Stimulated activated CD4-positive, alpha-beta T cell treated with anti-CD3 and anti-CD28 coated beads, TNF-alpha, amount 100 ng/mL, for 48 hours (primary cell): ENCODE measurements at regions not wholly inside any gene's neighbourhood (a gene's known extent, or its start where the extent isn't known, plus 50 kb on each side); places are given as distances from the start of the nearest gene placed in this dataset.

Experiments
- DNase-seq, 3 donors: peaks; one replicate each; pipeline ENCODE4 v3.0.0-alpha.2; 2020; ENCODE audit warnings: low read depth in 3 of 3

DNA sequence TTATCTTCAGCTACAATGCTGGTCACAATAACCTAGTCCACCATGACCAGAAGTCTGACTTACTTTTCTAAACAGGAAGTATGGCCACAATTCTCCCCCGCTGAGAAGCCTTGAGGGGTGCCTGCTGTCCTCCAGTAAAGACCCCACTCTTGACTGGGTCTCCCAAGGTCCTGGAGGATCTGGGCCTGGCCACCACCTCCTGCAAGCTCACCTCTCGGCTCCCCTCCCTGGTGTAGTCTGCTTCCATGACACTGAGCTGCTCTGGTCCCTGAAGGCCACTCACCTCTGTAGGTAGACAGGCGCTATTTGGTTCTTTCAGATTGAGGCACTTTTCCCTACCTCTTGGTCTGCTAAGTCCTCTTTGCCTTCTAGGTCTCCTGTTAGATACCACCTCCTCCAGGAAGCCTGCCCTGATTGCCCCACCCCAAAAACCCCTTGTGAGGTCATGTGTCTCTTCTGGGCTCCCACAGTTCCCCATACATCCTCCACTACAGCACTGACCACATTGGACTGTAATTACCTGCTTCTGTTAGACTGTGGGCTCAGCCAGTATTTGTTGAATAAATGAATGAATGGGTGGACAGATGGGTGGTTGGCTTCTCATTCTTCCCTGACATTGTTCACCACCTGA lies 62.6 kb upstream of the IER5L start:
- no peak for DNase-seq

DNA sequence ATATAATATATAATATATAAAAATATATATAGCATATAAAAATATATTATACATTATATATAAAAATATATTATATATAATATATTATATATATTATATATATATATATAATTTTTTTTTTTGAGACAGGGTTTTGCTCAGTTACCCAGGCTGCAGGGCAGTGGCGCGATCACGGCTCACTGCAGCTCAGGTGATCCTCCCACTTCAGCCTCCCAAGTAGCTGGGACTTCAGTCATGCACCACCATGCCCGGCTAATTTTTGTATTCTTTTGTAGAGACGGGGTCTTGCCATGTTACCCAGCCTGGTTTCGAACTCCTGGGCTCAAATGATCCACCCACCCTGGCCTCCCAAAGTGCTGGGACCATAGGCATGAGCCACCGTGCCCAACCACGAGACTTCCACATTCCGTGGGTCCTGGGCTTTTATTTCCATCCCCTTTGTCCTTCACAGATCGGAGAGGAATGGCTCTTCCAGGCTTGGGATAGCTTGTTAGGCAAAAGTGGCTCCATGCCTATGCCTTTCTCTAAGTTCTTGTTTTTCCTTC lies 62.0 kb upstream of the IER5L start:
- no peak for DNase-seq

DNA sequence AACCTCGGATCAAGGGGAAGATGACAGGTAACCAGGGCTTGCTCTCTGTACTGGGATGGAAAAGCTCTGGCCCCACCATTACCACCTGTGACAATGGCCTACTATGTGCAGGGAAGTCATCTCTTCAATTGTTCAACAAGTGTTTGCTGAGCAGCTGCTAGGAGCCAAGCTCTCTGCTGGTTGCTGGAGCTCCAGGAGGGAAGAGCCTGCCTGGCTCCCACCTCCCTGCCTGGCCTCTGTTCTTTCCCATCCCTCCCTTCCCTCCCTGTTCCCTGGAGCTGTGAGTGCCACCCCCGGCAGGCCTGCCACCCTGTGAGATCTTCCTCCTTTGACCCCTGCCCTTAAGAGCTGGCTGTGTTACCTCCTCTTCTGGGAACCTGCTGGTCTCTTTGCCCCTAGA lies 59.7 kb upstream of the IER5L start:
- DNase-seq, result no peak

DNA sequence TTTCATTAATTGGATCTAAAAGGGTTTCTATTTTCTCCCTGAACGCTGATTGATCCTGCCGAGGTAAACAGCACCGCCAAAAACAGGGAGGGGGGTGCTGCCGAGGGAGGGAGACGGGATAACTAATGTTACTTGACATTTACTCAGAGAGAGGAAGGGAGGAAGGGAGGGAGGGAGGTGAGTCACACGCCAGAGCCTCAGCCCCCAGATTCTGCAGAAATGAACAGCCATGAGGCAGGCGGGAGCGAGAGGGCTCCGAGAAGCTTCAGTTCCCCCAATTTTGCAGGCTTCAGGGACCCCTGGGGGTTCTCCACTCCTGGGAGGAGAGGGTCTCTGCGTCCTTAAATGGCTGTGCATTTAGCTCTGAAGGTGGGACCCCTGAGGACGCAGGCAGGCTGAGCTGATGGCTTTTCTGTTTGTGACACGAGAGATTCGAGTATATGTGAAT lies 59.1 kb upstream of the IER5L start:
- DNase-seq, result peak; percentile 39 to 71 (median 59)

DNA sequence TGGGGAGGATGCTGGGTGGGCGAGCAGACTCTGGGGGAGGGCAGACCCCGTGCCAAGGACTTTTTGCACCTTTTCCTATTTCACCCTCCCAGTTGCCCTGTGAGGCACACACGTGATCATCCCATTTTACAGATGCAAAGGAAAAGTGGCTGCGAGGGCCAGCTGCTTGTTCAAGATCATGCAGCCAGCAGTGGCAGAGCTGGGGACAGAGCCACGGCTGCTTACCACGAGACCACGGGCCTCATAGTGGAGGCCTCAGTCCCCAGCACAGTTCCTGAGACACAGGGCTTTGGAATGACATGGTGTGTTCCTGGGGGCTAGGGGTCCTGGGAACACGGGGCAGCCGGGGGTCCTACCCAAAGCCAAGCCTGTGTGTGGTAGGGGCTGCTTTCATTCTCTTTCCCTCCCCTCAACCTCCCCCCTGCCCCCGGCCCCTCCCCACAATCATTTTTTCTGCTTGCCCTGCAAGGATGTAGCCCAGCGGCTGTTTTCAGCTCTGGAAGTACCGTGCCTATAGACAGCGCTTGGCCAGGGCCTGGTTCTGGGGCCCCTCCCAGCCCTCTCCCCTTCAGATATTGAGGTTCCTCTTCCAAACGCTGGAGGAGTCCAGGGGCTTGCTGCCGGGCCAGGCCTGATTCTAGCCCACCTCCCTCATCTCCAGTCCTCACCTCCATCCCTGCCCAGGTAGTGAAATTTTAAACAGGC lies 58.5 kb upstream of the IER5L start:
- no peak for DNase-seq

DNA sequence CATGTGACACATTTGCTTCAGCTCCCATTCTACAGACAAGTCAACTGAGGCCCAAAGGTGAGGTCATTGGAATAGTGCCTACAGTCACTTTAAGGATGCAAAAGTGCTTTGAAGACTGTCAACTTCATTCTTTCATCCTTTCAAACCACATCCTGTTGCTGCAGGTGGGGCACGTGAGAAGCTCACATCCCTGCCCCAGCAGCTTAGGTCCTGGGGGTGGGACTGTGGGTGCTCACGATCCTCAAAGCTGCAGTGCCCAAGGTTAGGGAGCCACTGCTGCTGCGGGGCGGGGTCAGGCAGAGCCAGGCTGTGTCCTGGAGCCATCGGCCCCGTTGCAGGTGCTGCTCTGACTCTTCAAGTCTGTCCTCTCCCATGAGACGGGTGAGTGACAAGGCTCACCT lies 57.9 kb upstream of the IER5L start:
- peak in 1 of 3 donors; percentile 52 for DNase-seq

DNA sequence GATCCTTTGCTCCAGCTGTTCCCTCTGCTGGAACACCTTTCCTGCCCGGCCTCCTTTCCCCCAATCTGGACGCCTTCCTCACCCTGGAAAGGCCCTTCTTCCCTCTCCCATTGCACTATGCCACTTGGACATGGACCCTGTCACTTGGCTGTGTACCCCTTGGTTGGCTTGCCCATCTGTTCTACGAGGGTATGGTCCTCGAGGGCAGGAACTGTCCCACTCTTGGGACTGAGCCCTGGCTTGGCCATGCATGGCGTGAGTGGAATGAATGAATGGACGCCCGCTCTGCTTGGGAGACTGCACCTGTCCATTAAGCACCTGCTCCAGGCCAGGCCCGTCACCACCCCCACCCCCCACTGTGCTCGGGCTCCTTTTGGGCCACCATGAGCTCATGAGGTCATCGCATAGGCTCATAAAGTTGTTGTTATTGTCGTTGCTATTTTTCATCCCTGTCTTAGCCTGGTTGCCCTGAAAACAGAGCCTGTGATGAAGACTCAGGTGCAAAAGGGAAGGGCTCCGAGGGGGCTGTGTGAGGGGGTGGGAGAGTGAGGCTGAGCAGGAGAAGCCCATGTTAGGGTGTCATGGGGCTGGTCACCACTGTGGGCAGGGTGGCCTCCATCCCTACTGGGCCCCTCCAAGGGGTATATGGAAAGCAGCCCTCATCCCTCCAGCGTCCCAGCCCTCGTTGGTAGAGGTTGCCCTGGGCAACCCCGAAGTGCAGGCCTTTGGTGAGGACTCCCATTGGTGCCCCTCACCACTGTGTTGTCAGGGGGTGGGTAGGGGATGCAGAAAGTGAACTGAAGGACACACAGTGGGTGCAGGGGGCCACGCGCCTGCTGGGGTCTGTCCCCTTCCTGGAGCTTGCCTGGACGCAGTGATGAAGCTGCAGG lies 57.2 kb upstream of the IER5L start:
- DNase-seq, result no peak

DNA sequence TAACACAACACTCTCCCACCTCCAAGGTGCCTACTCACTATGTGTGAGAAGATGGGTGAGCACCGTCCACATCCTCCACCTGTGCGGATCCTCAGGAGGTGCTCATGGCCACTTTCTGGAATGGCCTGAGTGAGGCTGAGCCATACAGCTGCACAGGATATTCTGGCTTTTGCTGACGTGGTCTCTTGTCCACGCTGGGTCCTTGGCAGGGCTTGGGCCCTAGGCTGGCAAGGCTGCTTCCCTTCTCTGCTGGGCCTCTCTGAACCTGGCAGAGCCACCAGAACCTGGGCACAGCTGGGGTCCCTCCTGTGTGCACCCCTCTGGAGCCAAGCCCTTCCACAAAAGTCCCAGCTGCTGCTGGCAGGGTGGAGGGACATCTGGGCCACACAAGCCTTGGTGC lies 56.4 kb upstream of the IER5L start:
- DNase-seq, result no peak

DNA sequence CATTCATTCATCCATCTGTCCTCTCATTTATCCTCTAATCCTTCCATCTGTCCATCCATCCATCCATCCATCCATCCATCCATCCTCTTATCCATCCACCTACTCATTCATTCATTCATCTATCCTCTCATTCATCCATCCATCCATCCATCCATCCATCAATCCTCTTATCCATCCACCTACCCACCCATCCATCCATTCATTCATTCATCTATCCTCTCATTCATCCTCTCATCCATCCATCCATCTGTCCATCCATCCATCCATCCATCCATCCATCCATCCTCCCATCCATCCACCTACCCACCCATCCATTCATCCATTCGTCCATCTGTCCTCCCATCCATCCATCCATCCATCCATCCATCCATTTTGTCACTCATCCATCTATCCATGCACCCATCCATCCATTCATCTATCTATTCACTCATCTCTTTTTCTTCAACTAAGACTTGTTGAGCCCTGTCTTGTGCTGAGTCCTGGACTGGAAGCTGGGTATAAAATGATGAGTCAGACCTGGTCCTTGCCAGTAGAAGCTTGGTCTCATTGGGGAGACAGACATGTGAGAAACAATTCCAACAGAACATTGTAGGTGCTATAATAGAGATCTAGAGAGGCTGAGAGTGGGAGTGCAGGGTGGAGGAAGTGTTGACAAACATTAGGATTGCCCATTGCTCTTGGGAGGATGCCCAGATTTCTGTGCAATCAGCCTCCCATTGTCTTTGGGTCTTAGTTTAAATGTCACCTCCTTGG lies 55.0 kb upstream of the IER5L start:
- DNase-seq, result no peak

DNA sequence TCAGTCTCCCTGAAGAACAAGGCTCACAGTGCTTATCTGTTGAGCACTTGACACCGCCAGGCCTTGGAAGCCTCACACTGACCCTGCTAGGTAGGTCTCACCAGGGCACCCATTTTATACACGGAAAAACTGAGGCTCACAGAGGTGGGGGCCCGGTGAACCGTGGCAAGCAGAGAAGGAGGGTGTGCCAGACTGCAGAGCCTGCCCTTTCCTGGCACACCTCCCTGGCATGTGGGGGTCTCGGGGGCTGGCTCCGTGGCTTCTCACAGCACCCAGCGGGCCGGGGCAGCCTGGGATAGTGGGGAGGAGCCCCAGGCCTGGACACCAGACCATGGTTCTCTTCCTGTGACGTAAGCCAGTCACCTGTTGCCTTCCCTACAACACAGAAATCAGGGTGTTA lies 53.7 kb upstream of the IER5L start:
- DNase-seq, result no peak

DNA sequence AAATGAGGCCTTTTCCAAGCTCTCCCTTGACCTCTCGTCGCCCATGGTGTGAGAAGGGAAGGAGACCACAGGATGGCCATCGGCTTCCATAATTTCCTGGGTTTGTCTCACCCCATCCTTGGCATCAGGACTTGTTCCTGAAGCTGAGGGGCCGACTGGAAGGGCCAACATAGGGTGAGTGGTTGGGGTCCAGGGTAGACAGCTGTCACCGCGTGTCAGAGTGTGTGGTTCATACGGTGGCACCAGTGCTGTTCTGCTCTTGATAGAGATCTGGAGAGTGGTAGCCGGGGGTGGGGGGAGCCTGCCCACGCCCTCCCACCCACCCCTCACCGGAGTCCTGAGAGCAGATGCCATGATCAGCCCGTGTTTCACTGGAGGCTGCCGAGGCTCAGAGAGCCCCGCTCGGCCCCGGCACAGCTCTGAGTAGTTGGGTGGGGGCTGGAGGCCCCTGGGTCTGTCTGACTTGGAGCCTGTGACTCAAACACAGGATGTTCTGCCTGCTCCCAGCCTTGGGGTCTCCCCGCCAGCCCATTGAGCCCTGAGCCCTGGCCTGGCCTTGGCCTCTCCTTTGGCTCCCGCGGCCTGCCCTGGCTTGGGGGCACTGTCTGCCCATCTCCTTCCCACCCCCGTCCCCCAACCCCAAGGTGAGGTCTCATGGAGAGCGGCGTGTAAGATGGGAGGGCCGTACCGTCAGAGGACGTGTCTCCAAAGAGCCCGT lies 53.1 kb upstream of the IER5L start:
- DNase-seq, result no peak

DNA sequence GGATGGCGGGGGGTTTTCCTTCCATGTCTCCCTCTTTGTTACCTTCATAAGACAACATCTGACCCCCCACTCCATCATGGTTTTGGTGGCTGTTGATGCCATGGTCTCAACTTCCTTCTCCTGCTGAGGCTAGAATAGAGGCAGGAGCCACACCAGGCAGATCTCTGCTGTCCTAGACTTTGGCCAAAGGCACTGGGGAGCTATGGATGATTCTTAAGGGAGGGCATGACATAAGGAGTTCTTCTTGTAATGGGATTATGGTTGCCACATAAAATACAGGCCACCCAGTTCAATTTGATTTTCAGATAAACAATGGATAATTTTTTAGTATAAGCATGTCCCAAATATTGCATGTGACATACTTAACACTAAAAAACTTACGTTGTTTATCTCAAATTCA lies 52.2 kb upstream of the IER5L start:
- DNase-seq, result no peak
